Heart left ventricle (tissue), 13 donors: ENCODE measurements at regions not wholly inside any gene's neighbourhood (a gene's known extent, or its start where the extent isn't known, plus 50 kb on each side); places are given as distances from the start of the nearest gene placed in this dataset.

Experiments
- CTCF ChIP-seq, 12 donors: fragments of 200-600 bp; sonication (generic) in 4 of 12; IDR thresholded peaks; one replicate each; pipeline versions ENCODE4 v1.5.0 to v1.8.0; 2018 to 2022; ENCODE audit warnings: antibody characterized with exemption in 12 of 12, mild to moderate bottlenecking in 5 of 12
- POLR2A ChIP-seq, 2 donors: fragments of 450-650 bp; IDR thresholded peaks; one replicate each; pipeline ENCODE4 v1.6.1; 2017; ENCODE audit warnings: antibody characterized with exemption in 2 of 2, mild to moderate bottlenecking in 2 of 2, moderate library complexity in 2 of 2
- donor health status: ischemic (EF 13 %, LVEDD 7.1; RV severe dilation, severe dysfunction).
- donor health status: DM: no; HTN: yes; CAD: no.
- donor health status: DM: no; HTN: no; CAD: no.
- donor health status: ischemic (EF 25% LVEDD 6.9; RV normal size, moderate dysfunction).
- donor health status: ischemic (EF 25% LVEDD 5.7; RV mildly dilated, moderate dysfunction).
- donor health status: ischemic (EF 35%, LVEDD 5.7; RV mildly dilated, moderate dysfunction).
- donor health status: nonischemic (EF 11% LVEDD 7.7; RV severe dilation, severe dysfunction).
- donor health status: DM: yes; HTN: yes; CAD: no.
- donor health status: PGD.
- donor health status: ischemic (EF 29% LVEDD 5.4; RV normal size, mild dysfunction).
- donor health status: nonischemic (EF 23%, LVEDD 6.1; RV moderate dilation, normal function).

- TF ChIP-seq POLR2A (IDR thresholded peaks at IDR 0.05) = no peak
- TF ChIP-seq CTCF (IDR thresholded peaks at IDR 0.05) = no peak
These were observed 122.9 kb upstream of the RET start for GRCh38 chr10:42953684-42954674.
